ENCODE measurements at regions not wholly inside any gene's neighbourhood (a gene's known extent, or its start where the extent isn't known, plus 50 kb on each side); places are given as distances from the start of the nearest gene placed in this dataset.
"Not testable (repeated sequence)": the region's sequence is repeated elsewhere in the genome, so short reads cannot be mapped to it uniquely, and the experiment has no call there.

- DNase-seq = no peak
These were observed 662.5 kb downstream of the PLPP3 start for GRCh38 chr1:55916907-55917306.

DNA sequence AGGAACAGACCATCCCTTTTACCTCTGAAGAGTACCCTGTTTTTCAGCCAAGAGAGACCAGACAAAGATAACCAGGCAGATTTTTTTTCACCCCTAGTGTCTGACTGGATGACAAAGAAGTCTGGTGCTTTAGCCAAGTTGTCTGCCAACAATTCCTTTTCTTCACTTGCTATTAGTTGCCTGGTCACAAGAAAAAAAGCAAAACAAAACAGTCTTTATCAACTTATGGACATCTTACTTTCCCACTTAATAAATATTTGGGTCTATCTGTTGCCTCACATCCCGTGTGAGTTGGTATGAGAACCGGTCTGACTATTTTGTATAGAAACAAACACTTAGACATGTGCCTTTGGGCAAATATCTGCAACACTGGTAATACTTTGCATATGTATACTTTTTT lies 662.9 kb downstream of the PLPP3 start:
- no peak for DNase-seq

DNA sequence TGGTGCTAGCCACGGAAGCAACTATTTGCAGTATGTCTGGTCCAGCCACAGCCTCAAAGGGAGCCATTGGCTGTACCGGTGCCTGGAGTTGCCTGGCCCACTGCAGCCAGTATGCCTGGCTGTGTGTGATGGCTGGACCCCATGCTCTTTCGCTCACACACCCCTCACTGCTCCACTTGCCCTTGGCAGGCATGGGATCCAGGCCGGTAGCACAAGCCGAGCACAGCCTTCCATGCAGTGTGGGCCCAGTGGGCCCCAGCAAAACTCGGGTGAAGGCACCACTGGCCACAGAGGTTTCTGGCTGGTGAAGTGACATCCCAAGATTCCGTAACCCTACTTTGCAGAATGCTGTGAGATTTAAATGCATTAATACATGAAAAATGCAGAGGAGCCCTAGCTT lies 665.8 kb downstream of the PLPP3 start:
- no peak for DNase-seq

GRCh38 chr1:55912438-55912837 lies 666.9 kb downstream of the PLPP3 start:
- DNase-seq = no peak

GRCh38 chr1:55904541-55904940 lies 674.8 kb downstream of the PLPP3 start:
- DNase-seq = no peak

DNA sequence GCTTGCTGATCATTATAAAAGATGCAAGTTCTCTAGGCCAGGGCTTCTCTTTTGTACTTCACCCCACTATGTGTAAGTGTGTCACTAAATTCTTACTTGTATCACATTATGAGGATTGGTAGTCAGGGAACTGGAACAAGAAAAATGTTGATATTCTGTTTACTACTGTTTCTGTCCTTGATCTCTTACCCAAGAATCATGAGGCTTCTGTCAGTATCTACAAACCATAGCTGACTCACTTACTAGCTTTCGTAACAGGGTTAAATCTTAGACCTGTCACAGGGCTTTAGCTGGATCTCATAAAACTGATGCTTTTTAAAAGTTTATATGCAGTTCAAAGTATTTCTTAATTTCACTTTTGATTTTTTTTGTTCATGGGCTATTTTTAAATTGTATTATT lies 681.2 kb downstream of the PLPP3 start:
- DNase-seq = no peak

- DNase-seq = no peak
These were observed 681.0 kb upstream of the USP24 start for GRCh38 chr1:55896210-55896609.

GRCh38 chr1:55894521-55894920 lies 679.4 kb upstream of the USP24 start:
- DNase-seq = no peak

DNA sequence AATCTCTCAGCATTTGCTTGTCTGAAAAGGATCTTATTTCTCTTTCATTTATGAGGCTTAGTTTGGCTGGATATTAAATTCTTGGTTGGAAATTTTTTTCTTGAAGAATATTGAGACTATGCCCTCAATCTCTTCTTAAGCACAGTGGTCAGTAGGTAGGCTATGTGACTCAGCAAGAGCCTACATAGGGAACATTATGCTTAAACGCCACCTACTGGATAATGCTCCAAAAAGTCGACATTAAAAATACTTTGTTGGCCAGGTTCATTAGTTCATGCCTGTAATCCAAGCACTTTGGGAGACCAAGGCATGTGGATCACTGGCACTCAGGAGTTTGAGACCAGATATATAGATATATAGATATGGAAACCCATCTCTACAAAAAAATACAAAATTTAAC lies 678.0 kb upstream of the USP24 start:
- DNase-seq = no peak

GRCh38 chr1:55888685-55889317 lies 673.6 kb upstream of the USP24 start:
- no peak for DNase-seq

DNA sequence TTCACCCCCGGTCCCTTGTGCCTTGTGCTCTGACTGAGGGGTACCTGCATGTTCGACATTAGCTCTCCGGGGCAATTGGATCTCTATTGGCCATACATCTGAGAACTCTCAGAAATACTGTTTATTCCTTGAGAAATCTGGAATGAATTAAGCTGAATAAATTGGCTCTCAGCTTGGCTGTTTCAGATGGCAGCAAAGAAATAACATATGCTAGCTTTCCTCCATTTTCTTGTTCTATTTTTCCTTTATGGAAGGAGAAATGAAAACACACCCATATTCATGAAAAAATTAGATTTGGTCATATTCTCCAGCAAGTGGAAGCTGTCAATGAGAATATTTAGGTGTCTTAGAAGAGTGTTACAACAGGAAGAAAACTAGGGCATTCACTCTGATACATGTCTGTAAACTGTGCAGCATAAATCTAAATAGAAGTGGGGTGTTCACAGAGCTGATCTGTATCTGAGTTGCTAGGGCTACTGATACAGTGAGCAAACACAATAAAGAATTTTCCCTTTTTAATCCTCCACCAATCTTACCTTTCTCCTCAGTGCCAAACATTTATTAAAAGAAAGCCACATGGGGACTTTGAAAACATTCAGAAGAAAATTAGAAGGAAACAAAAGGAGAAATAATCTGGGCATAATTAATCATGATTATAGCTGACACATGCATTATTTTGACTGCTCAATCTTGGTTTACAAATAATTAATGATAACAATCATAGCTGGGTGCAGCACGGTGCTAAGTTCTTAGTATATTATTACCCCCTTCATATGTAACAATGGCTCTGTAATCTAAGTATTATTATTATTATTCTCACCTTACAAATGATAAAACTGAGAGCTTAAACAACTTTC lies 671.9 kb upstream of the USP24 start:
- DNase-seq = no peak

DNA sequence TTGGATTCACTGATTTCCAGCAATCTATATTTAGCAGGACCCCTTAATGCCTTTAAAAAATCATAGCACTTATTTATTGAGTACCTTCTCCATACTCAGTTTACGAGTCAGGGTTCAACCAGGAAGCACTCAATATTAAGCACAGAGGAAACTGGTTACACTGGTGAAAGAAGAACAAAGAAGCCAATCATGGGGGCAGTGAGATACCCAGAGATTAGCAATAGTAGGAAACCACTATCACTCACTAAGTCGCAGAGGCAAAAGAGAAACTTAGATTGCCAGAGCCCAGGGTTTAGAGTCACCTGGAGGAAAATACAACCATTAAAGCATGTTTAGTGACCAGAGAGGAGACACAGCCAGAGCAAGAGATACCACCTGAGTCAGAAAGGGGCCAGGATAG lies 670.5 kb upstream of the USP24 start:
- DNase-seq = no peak

DNA sequence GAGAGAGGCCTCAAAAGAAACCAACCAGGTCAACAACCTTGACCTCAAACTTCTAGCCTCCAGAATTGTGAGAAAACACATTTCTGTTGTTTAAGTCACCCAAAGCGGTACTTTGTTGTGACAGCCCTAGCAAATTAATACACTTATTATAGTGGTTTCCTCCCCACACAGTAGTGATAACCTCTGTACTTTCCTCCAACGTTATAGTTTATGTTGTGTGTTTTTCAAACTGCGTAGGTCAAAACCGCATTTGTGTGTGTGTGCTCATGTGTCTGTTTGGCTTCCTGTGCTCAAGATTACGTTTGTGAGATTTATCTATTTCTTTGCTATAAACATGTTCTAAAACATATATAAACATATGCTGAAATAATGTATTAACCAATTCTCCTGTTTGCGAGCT lies 667.8 kb upstream of the USP24 start:
- DNase-seq = no peak

GRCh38 chr1:55879346-55879745 lies 664.2 kb upstream of the USP24 start:
- DNase-seq = no peak

GRCh38 chr1:55877437-55878232 lies 662.5 kb upstream of the USP24 start:
- no peak for DNase-seq

DNA sequence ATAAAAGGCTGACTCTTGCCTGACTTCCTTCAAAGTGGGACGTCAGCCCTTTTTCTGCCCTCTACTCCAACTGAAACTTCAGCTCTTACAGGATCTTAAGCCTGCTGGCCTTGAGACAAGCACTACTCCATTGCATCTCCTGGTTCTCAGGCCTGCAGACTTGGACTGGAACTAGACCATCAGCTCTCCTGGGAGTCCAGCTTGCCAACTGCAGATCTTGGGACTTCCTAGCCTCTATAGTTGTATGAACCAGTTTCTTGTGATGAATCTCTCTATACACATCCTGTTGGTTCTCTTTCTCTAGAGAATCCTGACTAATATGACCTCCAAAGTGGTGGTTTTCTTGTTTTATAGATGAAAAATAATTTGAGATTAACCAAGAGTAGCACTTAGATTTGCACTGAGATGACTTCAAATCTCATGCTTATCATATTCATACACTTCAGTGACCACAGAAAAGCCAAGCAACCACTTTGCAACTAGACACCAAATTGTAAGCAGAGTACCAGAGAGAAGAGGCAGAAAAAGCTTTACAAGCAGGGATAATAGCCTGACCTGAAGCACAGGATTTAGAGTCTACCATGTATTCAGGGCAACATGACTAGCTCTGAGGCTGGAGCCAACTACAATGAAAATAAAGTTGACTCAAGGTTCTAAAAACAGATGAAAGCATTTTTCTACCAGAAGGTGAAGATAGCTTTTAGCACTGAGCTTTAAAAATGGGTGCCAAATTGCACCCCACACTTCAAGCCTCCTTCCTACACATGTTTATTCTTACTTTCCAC lies 661.3 kb upstream of the USP24 start:
- DNase-seq = no peak

GRCh38 chr1:55870106-55870505 lies 654.9 kb upstream of the USP24 start:
- DNase-seq = no peak

- DNase-seq = no peak
These were observed 653.9 kb upstream of the USP24 start for GRCh38 chr1:55869065-55869464.

- no peak for DNase-seq
These were observed 652.9 kb upstream of the USP24 start for GRCh38 chr1:55868026-55868425.

DNA sequence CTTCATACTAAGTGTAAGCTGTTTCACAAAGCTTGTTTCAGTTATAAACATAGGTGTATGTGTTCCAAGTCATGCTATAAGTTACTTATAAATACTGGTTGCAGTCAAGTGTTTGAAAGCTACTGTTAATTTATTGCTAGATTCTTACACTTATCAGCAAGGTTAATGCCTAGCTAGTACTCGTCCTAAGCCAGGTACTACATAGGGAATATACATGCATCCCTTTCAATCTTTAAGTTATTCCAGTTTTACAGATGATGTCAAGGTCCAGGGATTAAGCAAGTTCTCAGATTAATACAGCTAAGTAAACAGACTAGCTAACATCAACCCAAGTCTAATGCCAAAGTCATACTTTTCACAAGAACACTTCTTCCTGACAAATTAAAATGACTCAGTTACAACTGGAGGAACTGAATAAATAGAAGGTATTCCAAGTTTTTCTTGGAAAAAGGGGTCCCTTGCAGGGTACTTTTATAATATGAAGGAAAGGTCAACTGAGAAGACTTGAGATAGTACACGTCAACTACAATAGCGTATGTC lies 652.2 kb upstream of the USP24 start:
- no peak for DNase-seq

- DNase-seq = not testable (repeated sequence)
These were observed 650.6 kb upstream of the USP24 start for GRCh38 chr1:55865778-55866177.

GRCh38 chr1:55864251-55864650 lies 649.1 kb upstream of the USP24 start:
- DNase-seq = no peak

Data from C1 segment of cervical spinal cord (tissue), 14 donors.